ENCODE measurements at regions not wholly inside any gene's neighbourhood (a gene's known extent, or its start where the extent isn't known, plus 50 kb on each side); places are given as distances from the start of the nearest gene placed in this dataset.

DNA sequence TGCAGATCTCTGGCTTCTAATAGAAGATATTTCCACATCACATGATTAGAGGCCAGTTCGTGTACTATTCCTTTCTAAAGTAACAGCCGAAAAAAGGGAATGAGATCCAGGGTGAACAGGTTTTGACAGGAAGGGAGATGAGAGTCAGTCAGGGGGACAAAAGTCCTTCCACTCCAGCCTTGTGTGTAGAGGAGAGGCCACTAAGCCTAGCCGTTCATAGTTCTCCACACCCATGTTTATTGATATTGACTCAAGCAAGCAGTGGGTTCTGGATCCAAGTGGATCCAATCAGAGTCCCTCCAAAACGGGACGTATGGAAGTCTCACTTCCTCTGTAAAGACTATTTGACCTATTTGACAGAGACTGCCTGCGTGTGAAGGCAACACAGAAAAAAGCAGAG lies 80.4 kb upstream of the LRIG1 start:
- no peak overlapping the region for H3K4me3 ChIP-seq (ENCODE audit: low read length in 3 of 3)
- H3K9me3 ChIP-seq (ENCODE audit: control insufficient read depth in 2 of 3, insufficient read depth in 1 of 3, low read length in 3 of 3) = no peaks in the 10 kb centered on the region
- TF ChIP-seq, protein P1, sequence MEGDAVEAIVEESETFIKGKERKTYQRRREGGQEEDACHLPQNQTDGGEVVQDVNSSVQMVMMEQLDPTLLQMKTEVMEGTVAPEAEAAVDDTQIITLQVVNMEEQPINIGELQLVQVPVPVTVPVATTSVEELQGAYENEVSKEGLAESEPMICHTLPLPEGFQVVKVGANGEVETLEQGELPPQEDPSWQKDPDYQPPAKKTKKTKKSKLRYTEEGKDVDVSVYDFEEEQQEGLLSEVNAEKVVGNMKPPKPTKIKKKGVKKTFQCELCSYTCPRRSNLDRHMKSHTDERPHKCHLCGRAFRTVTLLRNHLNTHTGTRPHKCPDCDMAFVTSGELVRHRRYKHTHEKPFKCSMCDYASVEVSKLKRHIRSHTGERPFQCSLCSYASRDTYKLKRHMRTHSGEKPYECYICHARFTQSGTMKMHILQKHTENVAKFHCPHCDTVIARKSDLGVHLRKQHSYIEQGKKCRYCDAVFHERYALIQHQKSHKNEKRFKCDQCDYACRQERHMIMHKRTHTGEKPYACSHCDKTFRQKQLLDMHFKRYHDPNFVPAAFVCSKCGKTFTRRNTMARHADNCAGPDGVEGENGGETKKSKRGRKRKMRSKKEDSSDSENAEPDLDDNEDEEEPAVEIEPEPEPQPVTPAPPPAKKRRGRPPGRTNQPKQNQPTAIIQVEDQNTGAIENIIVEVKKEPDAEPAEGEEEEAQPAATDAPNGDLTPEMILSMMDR (IDR thresholded peaks at IDR 0.05; ENCODE audit: borderline replicate concordance, extremely low read depth, insufficient read depth) = no peak
- H3K36me3 ChIP-seq (ENCODE audit: control insufficient read depth in 2 of 3, insufficient read depth in 3 of 3, low read length in 3 of 3) = no peaks in the 10 kb centered on the region
- H3K4me1 ChIP-seq (ENCODE audit: control insufficient read depth in 2 of 3, insufficient read depth in 2 of 3, low read depth in 1 of 3, low read length in 3 of 3) = no peaks in the 10 kb centered on the region
- intact Hi-C loops (cut with DNase I) = no loop called here
- FAIRE-seq (no peak), DNase-seq (no peak)
- H3K9ac ChIP-seq (ENCODE audit: low read length in 3 of 3) = no peak overlapping the region
- no peaks in the 10 kb centered on the region for H3K27me3 ChIP-seq (ENCODE audit: control insufficient read depth, insufficient read depth, low read length)
- H3K27ac ChIP-seq (ENCODE audit: low read depth in 2 of 2, low read length in 2 of 2) = no peak overlapping the region

DNA sequence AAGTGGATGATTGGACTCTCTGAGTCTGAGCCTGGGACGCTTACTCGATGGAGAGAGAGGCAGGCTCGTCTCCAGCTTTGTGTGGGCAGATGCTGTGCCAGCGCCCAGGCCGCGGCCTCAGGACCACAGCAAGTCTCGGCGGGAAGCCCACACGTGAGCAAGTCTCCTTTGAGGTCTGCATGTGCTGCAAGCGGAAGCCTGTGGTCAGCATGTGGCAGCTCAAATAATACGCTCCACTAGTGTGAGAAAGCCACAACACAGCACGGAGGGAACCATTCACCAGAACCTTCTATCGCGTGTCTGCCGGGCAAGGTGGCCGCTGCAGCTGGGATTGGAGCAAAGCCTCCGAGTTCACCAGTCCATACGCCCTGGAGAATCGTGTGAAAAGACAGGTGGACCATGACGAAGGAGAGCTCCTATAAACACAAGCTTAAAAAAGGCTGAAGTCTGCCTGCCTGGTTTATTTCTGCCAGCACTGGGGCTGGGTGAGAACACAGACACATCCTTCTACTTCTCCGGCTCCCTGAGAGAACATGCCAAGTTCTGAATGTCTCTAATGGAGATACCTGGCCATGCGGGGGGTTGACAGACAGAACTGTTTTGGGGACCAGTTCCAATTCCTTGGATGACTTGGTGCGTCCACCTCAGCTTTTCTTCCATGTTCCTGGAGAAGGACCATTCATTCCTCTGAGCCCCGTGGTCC lies 82.0 kb upstream of the LRIG1 start:
- no peaks in the 10 kb centered on the region for H3K36me3 ChIP-seq (ENCODE audit: control insufficient read depth in 2 of 3, insufficient read depth in 3 of 3, low read length in 3 of 3)
- no peak overlapping the region for H3K9ac ChIP-seq (ENCODE audit: low read length in 3 of 3)
- no peak overlapping the region for H3K27ac ChIP-seq (ENCODE audit: low read depth in 2 of 2, low read length in 2 of 2)
- intact Hi-C loops (cut with DNase I) = no loop called here
- no peak overlapping the region for H3K4me3 ChIP-seq (ENCODE audit: low read length in 3 of 3)
- TF ChIP-seq, protein P1 (IDR thresholded peaks at IDR 0.05; ENCODE audit: borderline replicate concordance, extremely low read depth, insufficient read depth) = no peak
- DNase-seq = peak in 2 of 5 donors; percentile 10 to 43
- H3K9me3 ChIP-seq (ENCODE audit: control insufficient read depth in 2 of 3, insufficient read depth in 1 of 3, low read length in 3 of 3) = no peaks in the 10 kb centered on the region
- FAIRE-seq = no peak
- H3K4me1 ChIP-seq (ENCODE audit: control insufficient read depth in 2 of 3, insufficient read depth in 2 of 3, low read depth in 1 of 3, low read length in 3 of 3) = no peaks in the 10 kb centered on the region
- H3K27me3 ChIP-seq (ENCODE audit: control insufficient read depth, insufficient read depth, low read length) = no peaks in the 10 kb centered on the region

DNA sequence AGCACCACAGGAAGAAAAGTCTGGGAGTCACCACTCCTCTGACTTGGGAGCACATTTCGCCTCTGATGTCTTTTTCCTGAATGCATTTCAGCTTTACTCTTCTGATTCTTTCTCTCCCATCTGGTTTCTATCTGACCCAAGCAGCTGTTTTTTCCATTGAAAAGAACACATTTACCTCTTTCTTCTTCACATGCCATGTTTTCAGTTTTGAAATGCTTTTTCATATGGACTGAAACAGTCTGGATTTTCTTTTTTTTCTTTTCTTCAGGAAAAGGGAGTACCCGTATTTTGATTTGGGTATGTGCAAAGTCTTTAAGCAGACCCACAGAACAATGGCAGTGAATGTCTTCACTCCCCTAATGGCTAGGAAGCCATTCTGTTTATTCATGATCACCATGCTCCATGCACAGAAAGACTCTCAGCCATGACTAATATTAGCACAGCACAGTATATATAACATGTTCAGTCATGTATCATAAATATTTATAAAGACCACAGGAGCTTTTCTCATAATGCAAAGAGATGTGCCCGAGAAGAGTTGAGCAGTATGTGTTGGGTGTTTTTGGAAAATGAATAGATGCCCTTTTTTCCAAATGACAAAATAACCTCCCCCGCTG lies 82.7 kb upstream of the LRIG1 start:
- TF ChIP-seq, protein P1 (IDR thresholded peaks at IDR 0.05; ENCODE audit: borderline replicate concordance, extremely low read depth, insufficient read depth) = no peak
- H3K9me3 ChIP-seq (ENCODE audit: control insufficient read depth in 2 of 3, insufficient read depth in 1 of 3, low read length in 3 of 3) = no peaks in the 10 kb centered on the region
- no peaks in the 10 kb centered on the region for H3K27me3 ChIP-seq (ENCODE audit: control insufficient read depth, insufficient read depth, low read length)
- intact Hi-C loops (cut with DNase I) = no loop called here
- H3K4me1 ChIP-seq (ENCODE audit: control insufficient read depth in 2 of 3, insufficient read depth in 2 of 3, low read depth in 1 of 3, low read length in 3 of 3) = no peaks in the 10 kb centered on the region
- no peak overlapping the region for H3K9ac ChIP-seq (ENCODE audit: low read length in 3 of 3)
- H3K4me3 ChIP-seq (ENCODE audit: low read length in 3 of 3) = no peak overlapping the region
- no peak for DNase-seq
- no peak overlapping the region for H3K27ac ChIP-seq (ENCODE audit: low read depth in 2 of 2, low read length in 2 of 2)
- FAIRE-seq = no peak
- no peaks in the 10 kb centered on the region for H3K36me3 ChIP-seq (ENCODE audit: control insufficient read depth in 2 of 3, insufficient read depth in 3 of 3, low read length in 3 of 3)

Data from kidney (tissue), 13 donors.